B cell (primary cell): ENCODE measurements at regions not wholly inside any gene's neighbourhood (a gene's known extent, or its start where the extent isn't known, plus 50 kb on each side); places are given as distances from the start of the nearest gene placed in this dataset.

Experiments
- EZH2 ChIP-seq: IDR thresholded peaks from 2 replicates; pipeline ENCODE4 v1.6.1; 2012; ENCODE audit warnings: borderline replicate concordance, low read depth, mild to moderate bottlenecking, moderate library complexity, low read length; ENCODE audit not compliant: insufficient read depth, poor library complexity, severe bottlenecking
- TF ChIP-seq, protein P1 (sequence below): fragments of 200-600 bp; IDR thresholded peaks from one replicate; pipeline ENCODE4 v1.8.0; 2022; ENCODE audit warnings: antibody characterized with exemption, mild to moderate bottlenecking

DNA sequence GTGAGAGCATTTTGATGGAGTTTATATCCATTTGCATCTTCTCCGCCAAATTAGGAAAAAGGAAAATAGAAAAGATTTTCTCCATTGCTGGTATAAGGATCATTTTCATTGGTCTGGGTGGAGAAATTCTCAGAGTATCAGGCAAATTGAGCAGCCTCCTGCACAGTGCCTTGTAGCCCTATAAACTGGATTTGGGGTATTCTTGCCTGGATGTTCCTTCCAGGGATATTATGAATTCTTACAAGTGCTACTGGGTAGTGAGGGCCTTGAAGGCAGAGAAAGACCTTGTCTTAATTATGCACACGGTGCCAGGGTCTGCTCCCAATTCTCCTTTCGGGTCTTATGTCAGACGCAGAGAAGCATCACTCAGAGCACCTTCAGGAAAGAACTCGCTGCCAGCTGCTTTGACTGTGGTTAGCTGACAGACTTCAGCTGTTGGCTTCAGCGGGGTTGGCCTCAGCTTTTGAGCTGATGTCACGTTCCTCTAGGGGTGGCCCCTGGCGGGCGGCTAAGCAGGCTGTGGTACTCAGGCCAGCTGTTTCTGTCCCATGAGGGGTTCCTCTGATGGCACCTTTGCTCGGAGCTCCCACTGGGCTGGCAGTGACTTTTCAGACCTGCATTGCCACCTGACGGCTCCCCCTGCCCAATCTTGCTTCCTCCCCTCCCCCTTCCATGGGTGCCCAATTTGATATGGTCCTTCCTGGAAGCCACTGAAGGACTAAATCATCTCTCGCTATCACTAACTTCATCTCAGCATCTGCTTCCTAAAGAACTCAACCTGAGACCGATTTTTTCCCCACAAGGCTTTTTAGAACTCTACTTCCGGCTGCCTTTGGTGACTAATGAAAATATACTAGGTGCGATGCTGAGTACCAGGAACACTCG is 519.5 kb downstream of the BCOR start:
- TF ChIP-seq, protein P1, sequence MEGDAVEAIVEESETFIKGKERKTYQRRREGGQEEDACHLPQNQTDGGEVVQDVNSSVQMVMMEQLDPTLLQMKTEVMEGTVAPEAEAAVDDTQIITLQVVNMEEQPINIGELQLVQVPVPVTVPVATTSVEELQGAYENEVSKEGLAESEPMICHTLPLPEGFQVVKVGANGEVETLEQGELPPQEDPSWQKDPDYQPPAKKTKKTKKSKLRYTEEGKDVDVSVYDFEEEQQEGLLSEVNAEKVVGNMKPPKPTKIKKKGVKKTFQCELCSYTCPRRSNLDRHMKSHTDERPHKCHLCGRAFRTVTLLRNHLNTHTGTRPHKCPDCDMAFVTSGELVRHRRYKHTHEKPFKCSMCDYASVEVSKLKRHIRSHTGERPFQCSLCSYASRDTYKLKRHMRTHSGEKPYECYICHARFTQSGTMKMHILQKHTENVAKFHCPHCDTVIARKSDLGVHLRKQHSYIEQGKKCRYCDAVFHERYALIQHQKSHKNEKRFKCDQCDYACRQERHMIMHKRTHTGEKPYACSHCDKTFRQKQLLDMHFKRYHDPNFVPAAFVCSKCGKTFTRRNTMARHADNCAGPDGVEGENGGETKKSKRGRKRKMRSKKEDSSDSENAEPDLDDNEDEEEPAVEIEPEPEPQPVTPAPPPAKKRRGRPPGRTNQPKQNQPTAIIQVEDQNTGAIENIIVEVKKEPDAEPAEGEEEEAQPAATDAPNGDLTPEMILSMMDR, result no peak
- TF ChIP-seq EZH2, result no peak
